ENCODE measurements at regions not wholly inside any gene's neighbourhood (a gene's known extent, or its start where the extent isn't known, plus 50 kb on each side); places are given as distances from the start of the nearest gene placed in this dataset.

GRCh38 chr6:100255701-100256100, 209.0 kb downstream of the SIM1 start:
- Histone ChIP-seq H3K36me3 (ENCODE audit: control insufficient read depth in 2 of 3, insufficient read depth in 3 of 3, low read length in 3 of 3) (no peaks in the 10 kb centered on the region), H3K4me1 (ENCODE audit: control insufficient read depth in 2 of 3, insufficient read depth in 2 of 3, low read depth in 1 of 3, low read length in 3 of 3) (no peaks in the 10 kb centered on the region), H3K4me3 (ENCODE audit: low read length in 3 of 3) (no peak overlapping the region), H3K27me3 (ENCODE audit: control insufficient read depth, insufficient read depth, low read length) (no peaks in the 10 kb centered on the region), H3K27ac (ENCODE audit: low read depth in 2 of 2, low read length in 2 of 2) (no peak overlapping the region), H3K9me3 (ENCODE audit: control insufficient read depth in 2 of 3, insufficient read depth in 1 of 3, low read length in 3 of 3) (no peaks in the 10 kb centered on the region), H3K9ac (ENCODE audit: low read length in 3 of 3) (no peak overlapping the region)
- DNase-seq (no peak), FAIRE-seq (no peak)
- TF ChIP-seq, protein P1, sequence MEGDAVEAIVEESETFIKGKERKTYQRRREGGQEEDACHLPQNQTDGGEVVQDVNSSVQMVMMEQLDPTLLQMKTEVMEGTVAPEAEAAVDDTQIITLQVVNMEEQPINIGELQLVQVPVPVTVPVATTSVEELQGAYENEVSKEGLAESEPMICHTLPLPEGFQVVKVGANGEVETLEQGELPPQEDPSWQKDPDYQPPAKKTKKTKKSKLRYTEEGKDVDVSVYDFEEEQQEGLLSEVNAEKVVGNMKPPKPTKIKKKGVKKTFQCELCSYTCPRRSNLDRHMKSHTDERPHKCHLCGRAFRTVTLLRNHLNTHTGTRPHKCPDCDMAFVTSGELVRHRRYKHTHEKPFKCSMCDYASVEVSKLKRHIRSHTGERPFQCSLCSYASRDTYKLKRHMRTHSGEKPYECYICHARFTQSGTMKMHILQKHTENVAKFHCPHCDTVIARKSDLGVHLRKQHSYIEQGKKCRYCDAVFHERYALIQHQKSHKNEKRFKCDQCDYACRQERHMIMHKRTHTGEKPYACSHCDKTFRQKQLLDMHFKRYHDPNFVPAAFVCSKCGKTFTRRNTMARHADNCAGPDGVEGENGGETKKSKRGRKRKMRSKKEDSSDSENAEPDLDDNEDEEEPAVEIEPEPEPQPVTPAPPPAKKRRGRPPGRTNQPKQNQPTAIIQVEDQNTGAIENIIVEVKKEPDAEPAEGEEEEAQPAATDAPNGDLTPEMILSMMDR (IDR thresholded peaks at IDR 0.05; ENCODE audit: borderline replicate concordance, extremely low read depth, insufficient read depth) = no peak
- intact Hi-C loops (cut with DNase I) = no loop called here

GRCh38 chr6:100247123-100247522, 217.6 kb downstream of the SIM1 start:
- no peak for DNase-seq
- Histone ChIP-seq H3K27me3 (ENCODE audit: control insufficient read depth, insufficient read depth, low read length) (no peaks in the 10 kb centered on the region), H3K27ac (ENCODE audit: low read depth in 2 of 2, low read length in 2 of 2) (no peak overlapping the region), H3K36me3 (ENCODE audit: control insufficient read depth in 2 of 3, insufficient read depth in 3 of 3, low read length in 3 of 3) (no peaks in the 10 kb centered on the region), H3K9ac (ENCODE audit: low read length in 3 of 3) (no peak overlapping the region), H3K9me3 (ENCODE audit: control insufficient read depth in 2 of 3, insufficient read depth in 1 of 3, low read length in 3 of 3) (no peaks in the 10 kb centered on the region), H3K4me1 (ENCODE audit: control insufficient read depth in 2 of 3, insufficient read depth in 2 of 3, low read depth in 1 of 3, low read length in 3 of 3) (no peaks in the 10 kb centered on the region), H3K4me3 (ENCODE audit: low read length in 3 of 3) (no peak overlapping the region)
- no peak for FAIRE-seq
- intact Hi-C loops (cut with DNase I) = no loop called here
- TF ChIP-seq, protein P1 (IDR thresholded peaks at IDR 0.05; ENCODE audit: borderline replicate concordance, extremely low read depth, insufficient read depth) = no peak

DNA sequence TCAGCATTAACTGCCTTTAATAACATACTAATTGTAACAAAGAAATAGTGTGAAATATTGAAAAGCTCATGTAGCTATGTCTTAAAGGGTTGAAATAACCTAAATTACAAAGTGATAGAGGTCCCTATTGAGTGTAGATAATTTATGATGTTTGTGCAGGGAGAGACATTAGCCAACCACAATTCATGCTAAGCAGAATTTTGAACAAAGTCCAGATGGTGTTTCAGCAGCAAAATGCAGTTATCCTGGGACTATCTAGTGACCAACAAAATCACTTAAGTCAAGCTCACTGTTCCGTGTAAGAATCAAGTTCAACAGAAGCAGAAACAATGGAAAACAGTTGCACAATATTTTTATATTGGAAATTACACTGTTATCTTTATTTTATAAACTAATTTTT, 218.5 kb downstream of the SIM1 start:
- no peak for FAIRE-seq
- Histone ChIP-seq H3K9me3 (ENCODE audit: control insufficient read depth in 2 of 3, insufficient read depth in 1 of 3, low read length in 3 of 3) (no peaks in the 10 kb centered on the region), H3K27me3 (ENCODE audit: control insufficient read depth, insufficient read depth, low read length) (no peaks in the 10 kb centered on the region), H3K9ac (ENCODE audit: low read length in 3 of 3) (no peak overlapping the region), H3K36me3 (ENCODE audit: control insufficient read depth in 2 of 3, insufficient read depth in 3 of 3, low read length in 3 of 3) (no peaks in the 10 kb centered on the region), H3K4me1 (ENCODE audit: control insufficient read depth in 2 of 3, insufficient read depth in 2 of 3, low read depth in 1 of 3, low read length in 3 of 3) (no peaks in the 10 kb centered on the region), H3K4me3 (ENCODE audit: low read length in 3 of 3) (no peak overlapping the region), H3K27ac (ENCODE audit: low read depth in 2 of 2, low read length in 2 of 2) (no peak overlapping the region)
- TF ChIP-seq, protein P1 (IDR thresholded peaks at IDR 0.05; ENCODE audit: borderline replicate concordance, extremely low read depth, insufficient read depth) = no peak
- DNase-seq = peak in 1 of 5 donors; percentile 19
- intact Hi-C loops (cut with DNase I) = no loop called here

DNA sequence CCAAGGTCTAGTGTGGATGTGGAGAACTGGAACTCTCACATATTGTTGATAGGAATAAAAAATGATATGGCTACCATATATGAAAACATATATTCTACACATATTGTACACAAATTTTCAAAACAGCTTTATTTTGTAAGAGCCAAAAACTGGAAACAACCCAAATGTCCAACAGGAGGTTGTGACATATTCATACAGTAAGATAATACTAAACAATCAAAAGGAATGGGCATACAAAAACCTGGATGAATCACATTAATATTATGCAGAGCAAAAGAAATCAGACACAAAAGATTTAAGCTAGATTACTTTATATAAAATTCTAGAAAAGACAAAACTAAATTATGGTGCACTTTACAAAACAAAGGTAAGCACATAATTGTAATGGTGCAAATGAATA, 223.9 kb downstream of the SIM1 start:
- FAIRE-seq (no peak), DNase-seq (no peak)
- Histone ChIP-seq H3K27ac (ENCODE audit: low read depth in 2 of 2, low read length in 2 of 2) (no peak overlapping the region), H3K4me3 (ENCODE audit: low read length in 3 of 3) (no peak overlapping the region), H3K27me3 (ENCODE audit: control insufficient read depth, insufficient read depth, low read length) (no peaks in the 10 kb centered on the region), H3K9me3 (ENCODE audit: control insufficient read depth in 2 of 3, insufficient read depth in 1 of 3, low read length in 3 of 3) (no peaks in the 10 kb centered on the region), H3K4me1 (ENCODE audit: control insufficient read depth in 2 of 3, insufficient read depth in 2 of 3, low read depth in 1 of 3, low read length in 3 of 3) (no peaks in the 10 kb centered on the region), H3K9ac (ENCODE audit: low read length in 3 of 3) (no peak overlapping the region), H3K36me3 (ENCODE audit: control insufficient read depth in 2 of 3, insufficient read depth in 3 of 3, low read length in 3 of 3) (no peaks in the 10 kb centered on the region)
- intact Hi-C loops (cut with DNase I) = no loop called here
- TF ChIP-seq, protein P1 (IDR thresholded peaks at IDR 0.05; ENCODE audit: borderline replicate concordance, extremely low read depth, insufficient read depth) = no peak

Data from kidney (tissue), 13 donors.